GM18951 (cell line): ENCODE measurements at regions not wholly inside any gene's neighbourhood (a gene's known extent, or its start where the extent isn't known, plus 50 kb on each side); places are given as distances from the start of the nearest gene placed in this dataset.
A peak's percentile ranks its signal among the peaks of the same experiment; 100 is the strongest.
"Not testable (repeated sequence)": the region's sequence is repeated elsewhere in the genome, so short reads cannot be mapped to it uniquely, and the experiment has no call there.

ENCODE experiments used
- POLR2A ChIP-seq: IDR thresholded peaks from 4 replicates; pipeline ENCODE4 v1.6.1; 2011; ENCODE audit warnings: mild to moderate bottlenecking; ENCODE audit not compliant: insufficient read length, insufficient read depth; ENCODE audit errors: extremely low read depth
- in situ Hi-C: fragments of 300-500 bp; cut with MboI; formaldehyde crosslinking; loops from one replicate; pipeline ENCODE4 v1.12.0; 2022; ENCODE audit warnings: low sequenced_read_pairs, mixed read lengths, inconsistent platforms; ENCODE audit not compliant: unreplicated experiment

GRCh38 chr14:106021832-106022231 is 495.4 kb downstream of the TMEM121 start:
- TF ChIP-seq POLR2A = no peak
- in situ Hi-C loops = no loop called here

- in situ Hi-C loops = not testable (repeated sequence)
Observed at GRCh38 chr14:106022648-106023047, 496.3 kb downstream of the TMEM121 start.

- TF ChIP-seq POLR2A = no peak
- in situ Hi-C loops = no loop called here
Observed at GRCh38 chr14:106023411-106023810, 497.0 kb downstream of the TMEM121 start.

- in situ Hi-C loops = no loop called here
- TF ChIP-seq POLR2A = no peak
Observed at GRCh38 chr14:106024983-106025604, 498.7 kb downstream of the TMEM121 start.

- TF ChIP-seq POLR2A = no peak
- in situ Hi-C loops = no loop called here
Observed at GRCh38 chr14:106026026-106026425, 499.6 kb downstream of the TMEM121 start.

GRCh38 chr14:106027759-106028158 is 501.4 kb downstream of the TMEM121 start:
- in situ Hi-C loops = not testable (repeated sequence)

- no peak for TF ChIP-seq POLR2A
- in situ Hi-C loops = no loop called here
Observed at GRCh38 chr14:106029959-106030358, 503.6 kb downstream of the TMEM121 start.

GRCh38 chr14:106037380-106037779 is 511.0 kb downstream of the TMEM121 start:
- TF ChIP-seq POLR2A = no peak
- in situ Hi-C loops = no loop called here

GRCh38 chr14:106038263-106038662 is 511.9 kb downstream of the TMEM121 start:
- peak; percentile 40 for TF ChIP-seq POLR2A
- in situ Hi-C loops = no loop called here

GRCh38 chr14:106039400-106039799 is 513.0 kb downstream of the TMEM121 start:
- in situ Hi-C loops = no loop called here
- no peak for TF ChIP-seq POLR2A

- in situ Hi-C loops = no loop called here
Observed at GRCh38 chr14:106044515-106044914, 518.1 kb downstream of the TMEM121 start.

GRCh38 chr14:106044949-106045596 is 518.7 kb downstream of the TMEM121 start:
- TF ChIP-seq POLR2A = no peak
- in situ Hi-C loops = no loop called here

More at GRCh38 chr14:106044515-106044914, 518.1 kb downstream of the TMEM121 start:
- TF ChIP-seq POLR2A = no peak

- in situ Hi-C loops = no loop called here
Observed at GRCh38 chr14:106051796-106052195, 525.4 kb downstream of the TMEM121 start.

GRCh38 chr14:106055289-106055688 is 528.9 kb downstream of the TMEM121 start:
- in situ Hi-C loops = no loop called here
- TF ChIP-seq POLR2A = no peak

More at GRCh38 chr14:106051796-106052195, 525.4 kb downstream of the TMEM121 start:
- TF ChIP-seq POLR2A = no peak
